ENCODE measurements at regions not wholly inside any gene's neighbourhood (a gene's known extent, or its start where the extent isn't known, plus 50 kb on each side); places are given as distances from the start of the nearest gene placed in this dataset.

DNA sequence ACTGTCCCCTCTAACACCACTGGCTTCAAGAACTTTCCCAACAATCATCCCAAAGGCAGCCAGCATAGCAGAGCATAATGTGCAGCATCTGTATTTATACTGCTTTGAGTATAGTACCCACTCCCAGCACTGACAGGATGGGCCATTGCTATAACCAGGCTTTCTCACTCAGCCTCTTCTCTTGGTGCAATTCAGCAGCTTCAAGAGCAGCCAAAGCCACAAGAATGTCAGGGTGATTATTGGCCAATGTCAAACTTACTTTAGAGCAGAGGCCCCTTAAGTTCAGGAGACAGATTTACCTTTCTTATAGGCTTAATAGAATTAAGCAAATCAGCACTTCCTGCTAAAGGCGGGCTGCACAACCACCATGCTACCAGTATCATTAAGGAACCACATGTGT is 232.4 kb upstream of the RSPO3 start:
- Histone ChIP-seq H3T11ph (ENCODE audit: low read length) (no peak overlapping the region), H2BK5ac (ENCODE audit: insufficient read length, low read length) (no peak overlapping the region), H2BK15ac (ENCODE audit: low read depth, low read length) (no peak overlapping the region), H3K23me2 (ENCODE audit: insufficient read length, low read depth, low read length, poor library complexity, severe bottlenecking) (no peaks in the 10 kb centered on the region), H3K27me3 (ENCODE audit: insufficient read depth, low read length) (no peaks in the 10 kb centered on the region), H3K4ac (ENCODE audit: low read depth, low read length) (no peak overlapping the region), H3K79me1 (ENCODE audit: insufficient read depth, low read depth, low read length, poor library complexity, severe bottlenecking) (no peaks in the 10 kb centered on the region), H2AFZ (ENCODE audit: low read length) (no peak overlapping the region), H2BK12ac (ENCODE audit: insufficient read length, low read depth, low read length) (no peak overlapping the region), H3K23ac (ENCODE audit: insufficient read length, low read depth, low read length) (no peak overlapping the region), H4K20me1 (ENCODE audit: control insufficient read depth, insufficient read depth, insufficient read length) (no peaks in the 10 kb centered on the region), H4K8ac (replicated peaks; ENCODE audit: insufficient read length, low read depth, low read length) (no peak overlapping the region), H3K4me1 (ENCODE audit: insufficient read depth, low read length) (no peaks in the 10 kb centered on the region), H2BK120ac (ENCODE audit: low read depth, low read length, poor library complexity, severe bottlenecking) (no peak overlapping the region), H3K9ac (ENCODE audit: extremely low read depth, insufficient read length, low read length) (no peak overlapping the region), H3K79me2 (ENCODE audit: insufficient read depth, low read length) (no peaks in the 10 kb centered on the region), H3K27ac (ENCODE audit: insufficient read length, low read depth, low read length) (no peak overlapping the region), H3K56ac (ENCODE audit: insufficient read length, low read depth, low read length) (no peak overlapping the region), H3K9me3 (ENCODE audit: control insufficient read depth, low read depth, low read length) (no peaks in the 10 kb centered on the region), H2AK5ac (ENCODE audit: insufficient read length, low read length) (no peak overlapping the region), H2BK20ac (ENCODE audit: low read depth, low read length, poor library complexity, severe bottlenecking) (no peak overlapping the region), H3K14ac (ENCODE audit: insufficient read depth, low read length) (no peak overlapping the region), H3K4me2 (ENCODE audit: insufficient read depth, insufficient read length, low read length) (no peak overlapping the region), H4K5ac (ENCODE audit: insufficient read length, low read depth, low read length) (no peak overlapping the region), H4K91ac (ENCODE audit: insufficient read length, low read depth, low read length) (no peak overlapping the region), H3K18ac (ENCODE audit: insufficient read length, low read depth, low read length) (no peak overlapping the region)
- Mint-ChIP-seq H3K27ac (no peak overlapping the region), H3K36me3 (ENCODE audit: insufficient read depth in 1 of 3, low read depth in 3 of 3) (peaks cover 0 to 2% (median 0%) of the 10 kb centered on the region in 3 experiments; a peak in 1 of 7 replicates), H3K4me3 (no peak overlapping the region), H3K9me3 (no peaks in the 10 kb centered on the region; a peak in 1 of 5 replicates), H3K27me3 (ENCODE audit: low read depth) (no peaks in the 10 kb centered on the region), H3K4me1 (no peaks in the 10 kb centered on the region)
- DNase-seq: no peak
- WGBS (ENCODE audit: extremely low coverage, insufficient read length, low lambda C conversion rate): no CpG with 5 or more reads among the region's 1 CpG
- TF ChIP-seq, protein P1, sequence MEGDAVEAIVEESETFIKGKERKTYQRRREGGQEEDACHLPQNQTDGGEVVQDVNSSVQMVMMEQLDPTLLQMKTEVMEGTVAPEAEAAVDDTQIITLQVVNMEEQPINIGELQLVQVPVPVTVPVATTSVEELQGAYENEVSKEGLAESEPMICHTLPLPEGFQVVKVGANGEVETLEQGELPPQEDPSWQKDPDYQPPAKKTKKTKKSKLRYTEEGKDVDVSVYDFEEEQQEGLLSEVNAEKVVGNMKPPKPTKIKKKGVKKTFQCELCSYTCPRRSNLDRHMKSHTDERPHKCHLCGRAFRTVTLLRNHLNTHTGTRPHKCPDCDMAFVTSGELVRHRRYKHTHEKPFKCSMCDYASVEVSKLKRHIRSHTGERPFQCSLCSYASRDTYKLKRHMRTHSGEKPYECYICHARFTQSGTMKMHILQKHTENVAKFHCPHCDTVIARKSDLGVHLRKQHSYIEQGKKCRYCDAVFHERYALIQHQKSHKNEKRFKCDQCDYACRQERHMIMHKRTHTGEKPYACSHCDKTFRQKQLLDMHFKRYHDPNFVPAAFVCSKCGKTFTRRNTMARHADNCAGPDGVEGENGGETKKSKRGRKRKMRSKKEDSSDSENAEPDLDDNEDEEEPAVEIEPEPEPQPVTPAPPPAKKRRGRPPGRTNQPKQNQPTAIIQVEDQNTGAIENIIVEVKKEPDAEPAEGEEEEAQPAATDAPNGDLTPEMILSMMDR (conservative IDR thresholded peaks at IDR 0.05): no peak

All from H9 (cell line).